ENCODE measurements at regions not wholly inside any gene's neighbourhood (a gene's known extent, or its start where the extent isn't known, plus 50 kb on each side); places are given as distances from the start of the nearest gene placed in this dataset.

GRCh38 chr9:126095546-126096190 is 231.0 kb upstream of the MVB12B start:
- DNase-seq (ENCODE audit: low spot score): no peak
- in situ Hi-C loops (cut with MboI; ENCODE audit: low pct_unique_long_range_greater_than_20kb, low sequenced_read_pairs, unreplicated experiment): no loop called here
- no peak for TF ChIP-seq CTCF (IDR thresholded peaks at IDR 0.05; ENCODE audit: extremely low read depth, insufficient read depth, missing control alignments)

- TF ChIP-seq CTCF (IDR thresholded peaks at IDR 0.05; ENCODE audit: extremely low read depth, insufficient read depth, missing control alignments): no peak
- in situ Hi-C loops (cut with MboI; ENCODE audit: low pct_unique_long_range_greater_than_20kb, low sequenced_read_pairs, unreplicated experiment): no loop called here
- no peak for DNase-seq (ENCODE audit: low spot score)
Measured at GRCh38 chr9:126096340-126096739, 230.3 kb upstream of the MVB12B start.

- no peak for TF ChIP-seq CTCF (IDR thresholded peaks at IDR 0.05; ENCODE audit: extremely low read depth, insufficient read depth, missing control alignments)
- DNase-seq (ENCODE audit: low spot score): no peak
- in situ Hi-C loops (cut with MboI; ENCODE audit: low pct_unique_long_range_greater_than_20kb, low sequenced_read_pairs, unreplicated experiment): no loop called here
Measured at GRCh38 chr9:126097679-126098078, 228.9 kb upstream of the MVB12B start.

GRCh38 chr9:126106404-126106803 is 220.2 kb upstream of the MVB12B start:
- in situ Hi-C loops (cut with MboI; ENCODE audit: low pct_unique_long_range_greater_than_20kb, low sequenced_read_pairs, unreplicated experiment): no loop called here
- TF ChIP-seq CTCF (IDR thresholded peaks at IDR 0.05; ENCODE audit: extremely low read depth, insufficient read depth, missing control alignments): no peak
- no peak for DNase-seq (ENCODE audit: low spot score)

GRCh38 chr9:126107693-126108092 is 218.9 kb upstream of the MVB12B start:
- TF ChIP-seq CTCF (IDR thresholded peaks at IDR 0.05; ENCODE audit: extremely low read depth, insufficient read depth, missing control alignments): no peak
- no peak for DNase-seq (ENCODE audit: low spot score)
- in situ Hi-C loops (cut with MboI; ENCODE audit: low pct_unique_long_range_greater_than_20kb, low sequenced_read_pairs, unreplicated experiment): no loop called here

- TF ChIP-seq CTCF (IDR thresholded peaks at IDR 0.05; ENCODE audit: extremely low read depth, insufficient read depth, missing control alignments): no peak
- in situ Hi-C loops (cut with MboI; ENCODE audit: low pct_unique_long_range_greater_than_20kb, low sequenced_read_pairs, unreplicated experiment): no loop called here
- DNase-seq (ENCODE audit: low spot score): no peak
Measured at GRCh38 chr9:126108240-126108639, 218.4 kb upstream of the MVB12B start.
